OCI-LY3 (cell line): ENCODE measurements at regions not wholly inside any gene's neighbourhood (a gene's known extent, or its start where the extent isn't known, plus 50 kb on each side); places are given as distances from the start of the nearest gene placed in this dataset.

ENCODE experiments used
- CTCF ChIP-seq: fragments of 200-600, 300-600 bp; sonication (generic); IDR thresholded peaks from 2 replicates; pipeline ENCODE4 v1.5.1; 2014; ENCODE audit warnings: antibody characterized with exemption, low read length, low read depth
- EZH2phosphoT487 ChIP-seq: fragments of 200-600 bp; shearing (Covaris generic); IDR thresholded peaks from 2 replicates; pipeline ENCODE4 v1.6.1; 2018; ENCODE audit warnings: antibody characterized with exemption, mixed run types, low read depth

DNA sequence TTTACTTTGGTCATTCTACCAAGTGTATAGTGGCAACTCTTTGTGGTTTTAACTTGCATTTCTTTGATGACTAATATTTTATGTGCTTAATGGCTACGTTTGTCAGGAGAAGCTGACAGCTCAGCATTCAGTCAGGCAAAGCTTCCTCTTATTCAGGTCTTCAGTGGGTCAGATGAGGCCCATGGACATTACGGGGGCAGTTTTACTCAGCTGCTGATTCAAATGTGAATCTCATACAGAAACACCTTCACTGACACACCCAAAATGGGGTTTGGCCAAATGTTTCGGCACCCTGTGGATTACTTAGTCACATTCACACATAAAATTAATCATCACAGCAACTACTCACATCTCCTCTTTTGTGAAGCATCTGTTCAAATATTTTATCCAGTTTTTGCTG lies 104.9 kb upstream of the PLD5 start:
- TF ChIP-seq CTCF (no peak), EZH2phosphoT487 (no peak)
